Stomach (tissue), 8 donors: ENCODE measurements at regions not wholly inside any gene's neighbourhood (a gene's known extent, or its start where the extent isn't known, plus 50 kb on each side); places are given as distances from the start of the nearest gene placed in this dataset.

ENCODE experiments used
- DNase-seq, 2 donors: peaks; one replicate each; pipeline versions ENCODE4 v3.0.0 to v3.0.0-alpha.2; 2013 to 2019
- H3K27ac ChIP-seq, 5 donors: fragments of 200-600 bp in 4 of 5; sonication (generic) in 4 of 5; one replicate each; pipeline ENCODE4 v1.5.1; 2013 to 2019; ENCODE audit warnings: mild to moderate bottlenecking in 1 of 5, moderate library complexity in 1 of 5
- H3K27me3 ChIP-seq, 3 donors: fragments of 200-600 bp; sonication (generic); one replicate each; pipeline ENCODE4 v1.5.1; 2017 to 2019; ENCODE audit warnings: mixed run types in 1 of 3
- H3K36me3 ChIP-seq, 4 donors: fragments of 200-600 bp; sonication (generic); 1 replicate in 3 of 4; 2 replicates in 1 of 4; pipeline ENCODE4 v1.5.1; 2016 to 2019
- H3K4me1 ChIP-seq, 4 donors: fragments of 200-600 bp; sonication (generic); one replicate each; pipeline ENCODE4 v1.5.1; 2016 to 2019
- H3K4me3 ChIP-seq, 4 donors: fragments of 200-600 bp; sonication (generic) in 3 of 4; one replicate each; pipeline ENCODE4 v1.5.1; 2016 to 2019; ENCODE audit warnings: mild to moderate bottlenecking in 1 of 4
- H3K9me3 ChIP-seq, 4 donors: fragments of 200-600 bp; sonication (generic); one replicate each; pipeline ENCODE4 v1.5.1; 2016 to 2019
- EP300 ChIP-seq: sonication (generic); formaldehyde crosslinking; IDR thresholded peaks from one replicate; pipeline ENCODE4 v1.6.1; 2017; ENCODE audit warnings: antibody characterized with exemption
- POLR2A ChIP-seq, 4 donors: fragments of 450-650 bp; IDR thresholded peaks; one replicate each; pipeline ENCODE4 v1.6.1; 2016; ENCODE audit warnings: antibody characterized with exemption in 4 of 4, control low read depth in 2 of 4, mild to moderate bottlenecking in 1 of 4, moderate library complexity in 1 of 4
- POLR2AphosphoS5 ChIP-seq, 3 donors: sonication (generic); formaldehyde crosslinking; IDR thresholded peaks; one replicate each; pipeline ENCODE4 v1.6.1; 2016; ENCODE audit warnings: antibody characterized with exemption in 3 of 3
- WGBS, 5 donors: extraction: QIAGEN DNeasy Blood & Tissue Kit in 3 of 5; methylation state at CpG; one replicate each; pipeline versions ENCODE4 v1.1.5 to v1.1.7; 2013 to 2018; 5-methylcytosine and 5-hydroxymethylcytosine counted together
- intact Hi-C: fragments of 100-400 bp; cut with DNase I; formaldehyde crosslinking; loops from one replicate; pipeline ENCODE4 v1.15.1; 2023; ENCODE audit warnings: low total_unique reads
- TF ChIP-seq, protein P1 (sequence below), 7 experiments: fragments of 450-650 bp in 4 of 7; fragments of 200-600 bp in 3 of 7; sonication (generic) in 3 of 7; IDR thresholded peaks; one replicate each; pipeline ENCODE4 v1.5.1; 2016 to 2019; ENCODE audit warnings: antibody characterized with exemption in 7 of 7, control low read depth in 2 of 7, mild to moderate bottlenecking in 1 of 7
- donor health status: healthy with polysubstance abuse.
- donor health status: Bipolar disorder and iron deficiency.
- donor health status: healthy.

DNA sequence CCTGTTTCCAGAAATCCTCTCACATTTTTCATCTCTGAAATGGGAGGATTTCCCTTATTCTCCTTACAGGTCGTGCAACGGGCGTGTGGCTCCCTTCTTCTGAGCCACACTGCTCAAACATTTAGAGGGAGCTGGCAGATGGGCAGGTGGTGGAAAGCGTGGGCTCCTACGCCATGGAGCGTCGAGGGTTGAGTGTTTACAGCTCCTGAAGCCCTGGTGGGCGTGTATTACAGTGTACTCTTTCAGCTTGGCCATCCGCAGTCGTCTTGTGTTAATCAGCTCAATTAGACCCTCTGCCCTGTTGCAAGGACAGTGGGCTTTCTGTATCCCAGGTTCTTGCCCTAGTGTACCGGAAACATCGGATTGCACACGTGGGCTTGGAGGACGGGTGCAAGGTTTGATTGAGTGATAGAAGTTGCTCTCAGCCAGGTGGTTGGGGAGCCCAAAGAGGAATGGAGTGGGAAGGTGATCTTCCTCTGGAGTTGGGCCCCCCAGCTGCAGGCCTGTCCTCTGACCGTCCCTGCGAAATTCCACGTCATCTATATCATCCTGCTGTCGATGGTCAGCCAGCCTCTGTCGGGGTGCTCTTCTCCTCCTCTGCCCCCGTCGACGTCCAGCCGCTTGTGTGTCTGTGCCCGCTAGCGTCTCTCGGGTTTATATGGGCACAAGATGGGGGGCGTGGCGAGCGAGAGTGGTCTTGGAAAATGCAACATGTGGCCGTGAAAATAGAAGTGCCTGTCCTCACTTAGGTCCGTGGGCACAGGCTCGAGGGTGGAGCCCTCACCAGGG, 120.3 kb upstream of the DSEL start:
- Histone ChIP-seq H3K36me3 (no peaks in the 10 kb centered on the region), H3K4me1 (no peaks in the 10 kb centered on the region), H3K27me3 (no peaks in the 10 kb centered on the region), H3K27ac (no peak overlapping the region), H3K9me3 (no peaks in the 10 kb centered on the region), H3K4me3 (no peak overlapping the region)
- intact Hi-C loops = no loop called here
- no peak for TF ChIP-seq POLR2A (IDR thresholded peaks at IDR 0.05)
- TF ChIP-seq POLR2AphosphoS5 (IDR thresholded peaks at IDR 0.05) = no peak
- 86 to 92% (median 88%) methylated on average over 32 of the region's 32 CpGs for WGBS, 5 donors
- DNase-seq = no peak

DNA sequence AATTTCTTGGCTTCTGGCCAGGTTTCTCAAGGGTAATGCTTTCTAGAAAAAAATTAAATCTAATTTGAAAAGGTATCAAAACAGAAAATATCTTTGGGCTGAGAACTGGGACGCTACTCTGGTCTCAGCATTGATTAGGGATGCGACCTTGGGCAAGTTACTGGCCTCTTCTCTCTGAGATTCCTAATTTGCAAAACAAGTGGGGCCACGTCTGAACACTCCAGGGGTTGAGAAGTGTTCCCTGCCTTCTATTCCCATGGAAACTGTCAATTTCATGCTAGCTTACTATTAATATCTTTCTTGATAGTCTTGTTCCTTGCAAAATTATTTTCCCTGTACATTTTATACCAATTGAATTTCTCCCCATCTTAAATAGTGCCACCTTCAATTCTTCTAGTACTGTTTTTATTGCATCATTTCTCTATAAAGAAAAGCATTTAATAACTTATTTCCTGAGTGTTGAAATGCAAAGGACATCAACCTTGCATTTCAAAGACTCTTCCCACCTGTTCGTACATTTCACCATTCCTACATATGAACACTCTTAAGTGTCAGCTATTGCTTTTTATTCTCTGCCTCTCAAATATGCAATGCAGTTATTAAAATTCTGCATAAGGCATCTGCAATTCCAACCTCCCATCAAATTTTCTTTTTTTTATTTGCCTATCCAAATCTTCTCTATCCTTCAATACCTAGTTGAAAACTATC, 118.3 kb upstream of the DSEL start:
- intact Hi-C loops = no loop called here
- no peaks in the 10 kb centered on the region for H3K9me3 ChIP-seq
- 42 to 53% (median 45%) methylated on average over 4 of the region's 4 CpGs for WGBS, 5 donors
- DNase-seq = no peak
- no peaks in the 10 kb centered on the region for H3K36me3 ChIP-seq
- H3K4me3 ChIP-seq = no peak overlapping the region
- H3K4me1 ChIP-seq = no peaks in the 10 kb centered on the region
- TF ChIP-seq, protein P1, sequence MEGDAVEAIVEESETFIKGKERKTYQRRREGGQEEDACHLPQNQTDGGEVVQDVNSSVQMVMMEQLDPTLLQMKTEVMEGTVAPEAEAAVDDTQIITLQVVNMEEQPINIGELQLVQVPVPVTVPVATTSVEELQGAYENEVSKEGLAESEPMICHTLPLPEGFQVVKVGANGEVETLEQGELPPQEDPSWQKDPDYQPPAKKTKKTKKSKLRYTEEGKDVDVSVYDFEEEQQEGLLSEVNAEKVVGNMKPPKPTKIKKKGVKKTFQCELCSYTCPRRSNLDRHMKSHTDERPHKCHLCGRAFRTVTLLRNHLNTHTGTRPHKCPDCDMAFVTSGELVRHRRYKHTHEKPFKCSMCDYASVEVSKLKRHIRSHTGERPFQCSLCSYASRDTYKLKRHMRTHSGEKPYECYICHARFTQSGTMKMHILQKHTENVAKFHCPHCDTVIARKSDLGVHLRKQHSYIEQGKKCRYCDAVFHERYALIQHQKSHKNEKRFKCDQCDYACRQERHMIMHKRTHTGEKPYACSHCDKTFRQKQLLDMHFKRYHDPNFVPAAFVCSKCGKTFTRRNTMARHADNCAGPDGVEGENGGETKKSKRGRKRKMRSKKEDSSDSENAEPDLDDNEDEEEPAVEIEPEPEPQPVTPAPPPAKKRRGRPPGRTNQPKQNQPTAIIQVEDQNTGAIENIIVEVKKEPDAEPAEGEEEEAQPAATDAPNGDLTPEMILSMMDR (IDR thresholded peaks at IDR 0.05) = no peak
- no peak for TF ChIP-seq POLR2AphosphoS5 (IDR thresholded peaks at IDR 0.05)
- TF ChIP-seq POLR2A (IDR thresholded peaks at IDR 0.05) = no peak
- TF ChIP-seq EP300 = no peak
- no peak overlapping the region for H3K27ac ChIP-seq
- H3K27me3 ChIP-seq = no peaks in the 10 kb centered on the region

DNA sequence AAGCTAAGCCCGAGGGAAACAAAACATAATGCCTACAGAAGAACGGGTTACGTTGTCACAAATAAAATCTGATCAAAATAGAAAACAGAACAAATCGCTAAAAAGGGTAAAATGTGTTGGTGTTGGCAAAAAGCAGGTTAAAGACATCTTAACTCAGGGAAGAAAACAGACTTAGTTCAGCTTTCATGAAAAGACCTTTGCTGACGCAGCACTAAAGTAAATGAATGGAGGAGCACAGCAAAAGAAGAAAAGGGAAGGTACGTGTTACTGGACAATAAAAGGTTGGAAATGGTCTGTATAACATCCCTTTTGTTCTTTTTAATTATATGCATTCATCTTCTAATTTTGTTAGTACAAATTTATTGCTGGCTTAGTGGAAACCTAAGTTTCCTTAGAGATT, 117.4 kb upstream of the DSEL start:
- Histone ChIP-seq H3K4me3 (no peak overlapping the region), H3K9me3 (no peaks in the 10 kb centered on the region), H3K27ac (no peak overlapping the region), H3K36me3 (no peaks in the 10 kb centered on the region), H3K4me1 (no peaks in the 10 kb centered on the region), H3K27me3 (no peaks in the 10 kb centered on the region)
- intact Hi-C loops = no loop called here
- DNase-seq = no peak
- TF ChIP-seq, protein P1 (IDR thresholded peaks at IDR 0.05) = no peak
- TF ChIP-seq POLR2AphosphoS5 (IDR thresholded peaks at IDR 0.05) (no peak), POLR2A (IDR thresholded peaks at IDR 0.05) (no peak), EP300 (no peak)
- WGBS, 5 donors = 78 to 86% (median 82%) methylated on average over 6 of the region's 6 CpGs

DNA sequence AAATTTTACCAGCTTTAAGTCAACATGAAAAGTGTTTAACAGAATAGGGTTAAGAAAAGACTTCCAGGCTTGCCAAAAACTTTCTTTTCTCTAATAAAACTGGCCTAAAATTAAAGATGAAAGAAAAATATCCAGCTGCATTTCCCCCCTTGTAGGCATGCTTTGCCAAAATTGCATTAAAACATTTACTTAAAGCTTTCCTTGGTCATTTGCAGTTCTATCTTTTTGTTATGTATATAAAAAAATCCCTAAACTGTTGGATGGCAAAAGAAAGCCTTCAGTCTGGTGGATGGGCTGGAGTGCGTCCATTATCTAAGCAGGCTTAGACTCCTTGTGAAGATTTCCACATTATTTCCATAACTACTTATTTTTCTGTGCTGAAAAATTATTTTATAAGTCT, 105.4 kb upstream of the DSEL start:
- no peaks in the 10 kb centered on the region for H3K9me3 ChIP-seq
- intact Hi-C loops = no loop called here

More for the DNA sequence above, 105.4 kb upstream of the DSEL start:
- H3K36me3 ChIP-seq = no peaks in the 10 kb centered on the region
- H3K4me3 ChIP-seq = no peak overlapping the region
- no peak overlapping the region for H3K27ac ChIP-seq
- 65 to 85% (median 76%) methylated on average over 1 of the region's 1 CpG for WGBS, 5 donors
- TF ChIP-seq EP300 = no peak
- TF ChIP-seq, protein P1 (IDR thresholded peaks at IDR 0.05) = no peak
- no peak for TF ChIP-seq POLR2AphosphoS5 (IDR thresholded peaks at IDR 0.05)
- TF ChIP-seq POLR2A (IDR thresholded peaks at IDR 0.05) = no peak
- no peaks in the 10 kb centered on the region for H3K27me3 ChIP-seq
- H3K4me1 ChIP-seq = no peaks in the 10 kb centered on the region
- no peak for DNase-seq
